Neural progenitor cell (in vitro differentiated cells): ENCODE measurements at regions not wholly inside any gene's neighbourhood (a gene's known extent, or its start where the extent isn't known, plus 50 kb on each side); places are given as distances from the start of the nearest gene placed in this dataset.

ENCODE experiments used
- EZH2 ChIP-seq: fragments of 200-600 bp; sonication (generic); IDR thresholded peaks from 2 replicates; pipeline ENCODE4 v1.6.1; 2017; ENCODE audit warnings: antibody characterized with exemption, mild to moderate bottlenecking, moderate library complexity
- EZH2phosphoT487 ChIP-seq: fragments of 200-600 bp; sonication (generic); IDR thresholded peaks from 2 replicates; pipeline ENCODE4 v1.6.1; 2017; ENCODE audit warnings: antibody characterized with exemption
- TF ChIP-seq, protein P1 (sequence below): fragments of 200-600 bp; sonication (generic); IDR thresholded peaks from 2 replicates; pipeline ENCODE4 v1.5.1; 2017; ENCODE audit warnings: antibody characterized with exemption, mild to moderate bottlenecking

DNA sequence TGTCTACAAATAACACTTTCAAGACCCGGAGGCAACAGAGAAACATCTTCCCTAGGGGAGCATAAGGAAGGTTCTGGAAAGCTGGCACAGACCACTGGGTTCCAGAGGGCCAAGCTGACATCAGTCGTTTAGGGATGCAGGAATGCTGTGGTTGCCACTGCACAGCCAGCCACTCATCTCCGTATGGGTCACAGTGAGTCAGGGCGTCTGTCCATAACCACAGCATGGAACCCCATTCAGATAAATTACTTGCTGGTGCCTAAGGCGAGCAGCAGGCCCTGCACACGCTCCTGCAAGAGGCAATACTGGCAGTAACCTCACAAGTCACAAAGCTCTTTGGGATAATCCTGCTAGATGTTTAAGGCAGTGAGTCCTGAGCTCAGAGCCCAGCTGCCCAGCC is 140.9 kb upstream of the UBL3 start:
- TF ChIP-seq, protein P1, sequence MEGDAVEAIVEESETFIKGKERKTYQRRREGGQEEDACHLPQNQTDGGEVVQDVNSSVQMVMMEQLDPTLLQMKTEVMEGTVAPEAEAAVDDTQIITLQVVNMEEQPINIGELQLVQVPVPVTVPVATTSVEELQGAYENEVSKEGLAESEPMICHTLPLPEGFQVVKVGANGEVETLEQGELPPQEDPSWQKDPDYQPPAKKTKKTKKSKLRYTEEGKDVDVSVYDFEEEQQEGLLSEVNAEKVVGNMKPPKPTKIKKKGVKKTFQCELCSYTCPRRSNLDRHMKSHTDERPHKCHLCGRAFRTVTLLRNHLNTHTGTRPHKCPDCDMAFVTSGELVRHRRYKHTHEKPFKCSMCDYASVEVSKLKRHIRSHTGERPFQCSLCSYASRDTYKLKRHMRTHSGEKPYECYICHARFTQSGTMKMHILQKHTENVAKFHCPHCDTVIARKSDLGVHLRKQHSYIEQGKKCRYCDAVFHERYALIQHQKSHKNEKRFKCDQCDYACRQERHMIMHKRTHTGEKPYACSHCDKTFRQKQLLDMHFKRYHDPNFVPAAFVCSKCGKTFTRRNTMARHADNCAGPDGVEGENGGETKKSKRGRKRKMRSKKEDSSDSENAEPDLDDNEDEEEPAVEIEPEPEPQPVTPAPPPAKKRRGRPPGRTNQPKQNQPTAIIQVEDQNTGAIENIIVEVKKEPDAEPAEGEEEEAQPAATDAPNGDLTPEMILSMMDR, result no peak
- TF ChIP-seq EZH2 (no peak), EZH2phosphoT487 (no peak)
